AG08395 (cell line): ENCODE measurements at regions not wholly inside any gene's neighbourhood (a gene's known extent, or its start where the extent isn't known, plus 50 kb on each side); places are given as distances from the start of the nearest gene placed in this dataset.

Experiments
- DNase-seq: peaks from one replicate; pipeline ENCODE4 v3.0.0; 2012; ENCODE audit warnings: mixed read lengths, low spot score

DNA sequence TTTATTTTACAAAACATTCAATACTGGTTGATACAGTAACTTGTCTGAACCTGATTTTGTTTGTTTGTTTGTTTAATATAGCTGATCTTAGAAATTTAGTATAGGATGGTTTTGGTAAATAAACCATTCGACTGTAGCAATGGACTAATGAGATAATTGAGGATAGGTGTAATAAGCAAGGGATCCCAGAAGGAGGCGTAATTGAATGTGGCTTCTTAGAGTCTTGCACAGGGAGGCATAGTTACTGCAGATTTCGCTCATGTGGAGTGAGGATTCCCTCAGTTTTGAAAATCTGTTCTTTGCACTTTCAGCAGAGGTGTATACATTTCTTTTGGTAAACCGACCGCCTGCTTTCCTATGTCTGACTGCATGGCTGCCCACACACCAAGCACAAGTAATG, 709.6 kb downstream of the SOCS6 start:
- no peak for DNase-seq

DNA sequence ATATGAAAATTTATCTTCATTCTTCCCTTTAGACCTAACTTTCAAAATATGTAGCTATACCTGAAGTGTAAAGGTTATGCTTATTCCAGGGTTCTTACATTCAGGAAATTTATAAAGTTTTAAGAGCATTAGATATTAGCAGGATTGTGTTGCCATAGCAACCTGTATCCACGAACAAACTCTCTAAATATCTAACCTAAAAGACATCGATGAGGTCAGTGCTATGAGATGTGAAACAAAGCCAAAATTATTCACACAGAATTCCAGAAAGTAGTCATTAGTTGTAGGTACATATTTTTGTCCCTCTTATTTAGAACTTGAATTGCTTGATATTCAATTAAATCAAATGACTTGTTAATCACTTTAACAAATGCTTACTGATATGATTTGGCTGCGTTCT, 705.3 kb downstream of the SOCS6 start:
- DNase-seq, result no peak

DNA sequence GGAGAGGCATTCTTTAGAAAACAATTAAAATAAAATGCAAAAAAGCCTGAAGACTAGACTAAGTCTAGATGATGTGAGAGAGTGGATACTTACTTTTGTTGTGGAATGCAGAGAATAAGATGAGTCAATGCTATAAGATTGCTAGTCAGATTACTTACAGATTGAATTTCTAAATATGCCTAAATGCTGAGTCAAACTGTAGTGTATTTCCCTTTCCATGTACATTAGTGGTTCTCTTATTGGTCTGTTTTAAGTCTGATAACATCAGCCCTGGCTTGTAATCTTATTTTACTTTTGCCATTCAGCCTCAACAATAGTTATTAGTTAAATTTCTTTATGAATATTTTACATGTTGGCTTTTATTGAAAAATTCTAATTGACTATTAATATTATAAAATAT, 702.7 kb downstream of the SOCS6 start:
- no peak for DNase-seq

DNA sequence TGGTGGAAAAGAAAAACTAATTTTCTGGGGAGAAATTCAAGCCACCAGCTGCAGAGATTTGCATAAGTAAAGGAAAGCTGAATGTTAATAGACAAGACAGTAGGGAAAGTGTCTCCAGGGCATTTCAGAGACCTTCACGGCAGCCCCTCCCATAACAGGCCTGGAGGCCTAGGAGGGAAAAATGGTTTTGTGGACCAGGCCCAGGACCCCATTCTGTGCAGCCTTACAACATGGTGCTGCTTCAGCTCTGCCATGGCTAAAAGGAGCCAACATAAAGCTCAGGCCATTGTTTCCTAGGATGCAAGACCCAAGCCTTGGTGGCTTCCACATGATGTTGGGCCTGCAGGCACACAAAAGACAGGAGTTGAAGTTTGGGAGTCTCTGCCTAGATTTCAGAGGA, 697.1 kb downstream of the SOCS6 start:
- no peak for DNase-seq

DNA sequence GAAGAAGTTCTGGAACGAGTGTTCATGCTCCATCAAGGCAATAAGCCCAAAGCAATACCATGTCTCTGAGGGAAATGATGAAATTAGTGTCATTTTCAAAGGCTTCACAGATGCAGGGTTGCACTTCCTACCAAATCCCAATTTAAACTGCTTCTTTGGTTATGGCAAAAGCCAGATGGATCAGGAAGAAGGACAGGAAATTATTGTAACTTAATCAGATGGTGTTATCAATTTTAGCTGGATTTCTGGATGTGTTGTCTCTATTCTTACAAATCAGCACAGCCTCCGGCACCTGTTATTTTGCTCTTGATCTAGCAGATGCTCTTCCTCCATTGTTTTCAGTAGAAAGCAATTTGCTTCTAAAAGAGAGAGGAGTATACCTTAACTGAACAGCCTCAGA, 693.4 kb downstream of the SOCS6 start:
- no peak for DNase-seq

DNA sequence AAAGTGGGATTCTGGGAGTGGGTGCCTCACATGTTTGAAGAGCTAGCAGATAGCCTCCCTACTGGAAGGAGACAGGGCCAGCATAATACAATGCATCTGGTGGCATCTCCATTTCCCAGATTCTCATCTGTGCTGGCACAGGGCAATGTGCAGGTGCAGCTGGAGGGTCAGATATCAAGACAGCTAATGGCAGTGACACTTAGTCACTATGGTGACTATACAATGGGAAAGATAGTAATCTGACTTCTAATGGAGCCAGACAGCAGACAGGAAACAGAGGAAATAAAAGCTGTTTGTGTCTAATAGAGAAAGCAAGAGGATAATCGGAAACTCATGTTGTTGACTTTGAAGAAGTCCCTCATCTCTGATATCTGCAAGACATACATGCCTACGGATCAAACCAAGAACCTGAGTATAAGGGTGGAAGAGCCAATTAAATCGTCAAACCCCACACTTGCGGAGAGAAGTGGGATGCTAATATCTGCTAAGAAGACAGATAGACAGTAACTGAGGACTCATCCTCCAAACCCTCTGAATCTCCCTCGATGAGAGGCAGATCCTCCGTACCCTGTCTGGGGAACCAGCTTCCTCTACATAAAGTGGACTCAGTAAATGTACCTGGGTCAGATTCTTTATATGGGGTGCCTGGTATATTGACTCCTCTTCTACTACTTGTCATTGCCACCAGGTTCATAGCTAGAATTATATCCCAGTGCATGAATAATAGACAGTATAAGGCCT, 692.7 kb downstream of the SOCS6 start:
- no peak for DNase-seq

DNA sequence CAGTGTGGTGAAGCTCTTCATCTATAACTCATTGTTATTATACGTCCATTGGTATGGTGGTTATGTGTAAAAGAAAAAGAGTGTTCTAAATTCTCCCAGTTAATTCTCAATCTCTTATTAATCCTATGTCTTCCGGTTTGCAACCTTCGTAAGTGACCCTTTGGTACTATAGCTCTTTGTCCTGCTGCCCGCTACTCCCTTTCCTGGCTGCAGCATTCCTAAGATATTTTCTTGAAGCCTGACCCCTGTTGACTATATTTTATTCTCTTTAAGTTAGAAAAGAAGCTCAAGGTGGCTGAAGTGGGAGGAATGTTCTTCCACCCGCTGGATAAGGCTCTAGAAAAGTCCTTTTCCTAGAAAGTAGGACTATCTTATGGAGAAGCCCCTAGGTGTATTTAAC, 684.8 kb downstream of the SOCS6 start:
- DNase-seq, result no peak

DNA sequence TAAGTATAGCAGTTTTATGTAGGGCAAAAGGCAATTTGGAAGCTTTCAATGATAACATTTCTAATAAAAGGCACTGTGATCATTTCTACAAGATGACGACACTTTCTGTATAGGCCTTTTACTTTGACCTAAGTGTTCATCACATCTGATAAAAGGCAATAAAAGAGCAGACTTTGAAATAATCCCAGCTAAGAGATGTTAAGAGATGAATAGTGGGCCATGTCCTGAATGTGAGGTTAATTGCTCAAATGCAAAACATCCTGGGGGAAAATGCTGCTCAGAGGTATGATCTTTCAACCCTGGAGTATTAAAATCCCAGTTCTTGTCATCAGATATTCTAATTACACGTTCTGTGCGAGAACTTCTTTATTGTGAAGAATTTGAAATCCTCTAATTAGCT, 677.6 kb downstream of the SOCS6 start:
- DNase-seq, result no peak

DNA sequence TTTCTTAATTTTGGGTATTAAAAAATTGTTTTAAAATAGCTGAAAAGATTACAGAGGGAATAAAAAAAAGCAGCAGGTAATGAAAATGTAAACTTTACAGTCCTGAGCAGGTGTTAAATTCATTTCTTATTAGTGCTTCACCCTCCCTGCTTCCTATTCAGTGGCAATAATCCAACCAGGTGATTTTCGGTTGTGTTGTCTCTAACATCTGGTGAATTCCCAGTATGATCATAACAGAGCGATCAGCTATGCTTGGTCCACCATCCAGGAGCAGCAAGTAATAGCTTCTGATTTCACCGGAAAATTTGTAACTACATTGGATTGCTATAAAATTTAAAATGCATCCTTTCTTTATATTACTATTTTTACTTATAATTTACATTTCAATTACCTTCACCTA, 673.1 kb downstream of the SOCS6 start:
- DNase-seq, result no peak

DNA sequence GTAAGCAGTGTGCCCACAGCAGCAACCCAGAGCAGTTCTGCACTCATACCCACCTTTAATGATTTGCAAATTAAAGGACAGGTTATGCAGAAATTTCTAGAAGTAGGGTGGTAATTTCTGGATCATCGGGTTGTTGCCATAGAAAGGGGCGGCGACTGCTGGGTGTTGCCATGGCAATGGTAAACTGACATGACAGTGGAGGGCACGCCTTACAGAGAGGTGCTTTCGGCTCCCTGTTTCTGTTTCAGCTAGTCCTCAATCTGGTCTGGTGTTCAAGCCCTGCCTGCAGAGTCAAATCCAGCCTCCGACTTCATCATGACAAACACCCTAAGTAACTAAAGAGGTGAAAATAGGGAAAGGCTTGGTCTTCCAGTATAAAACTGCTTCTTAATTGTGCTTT, 667.7 kb downstream of the SOCS6 start:
- no peak for DNase-seq

DNA sequence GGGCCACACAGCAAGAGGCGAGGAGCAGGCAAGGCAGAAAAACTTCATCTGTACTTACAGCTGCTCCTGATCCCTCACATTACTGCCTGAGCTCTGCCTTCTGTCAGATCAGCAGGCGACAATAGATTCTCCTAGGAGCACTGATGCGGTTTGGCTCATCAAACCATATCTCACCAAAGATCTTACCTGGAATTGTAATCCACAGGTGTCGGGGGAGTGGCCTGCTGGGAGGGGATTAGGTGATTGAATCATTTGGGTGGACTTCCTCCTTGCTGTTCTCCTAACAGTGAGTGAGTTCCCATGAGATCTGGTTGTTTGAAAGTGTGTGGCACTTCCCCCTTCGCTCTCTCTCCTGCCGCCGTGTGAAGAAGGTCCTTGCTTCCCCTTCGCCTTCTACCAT, 647.3 kb downstream of the SOCS6 start:
- DNase-seq, result no peak

DNA sequence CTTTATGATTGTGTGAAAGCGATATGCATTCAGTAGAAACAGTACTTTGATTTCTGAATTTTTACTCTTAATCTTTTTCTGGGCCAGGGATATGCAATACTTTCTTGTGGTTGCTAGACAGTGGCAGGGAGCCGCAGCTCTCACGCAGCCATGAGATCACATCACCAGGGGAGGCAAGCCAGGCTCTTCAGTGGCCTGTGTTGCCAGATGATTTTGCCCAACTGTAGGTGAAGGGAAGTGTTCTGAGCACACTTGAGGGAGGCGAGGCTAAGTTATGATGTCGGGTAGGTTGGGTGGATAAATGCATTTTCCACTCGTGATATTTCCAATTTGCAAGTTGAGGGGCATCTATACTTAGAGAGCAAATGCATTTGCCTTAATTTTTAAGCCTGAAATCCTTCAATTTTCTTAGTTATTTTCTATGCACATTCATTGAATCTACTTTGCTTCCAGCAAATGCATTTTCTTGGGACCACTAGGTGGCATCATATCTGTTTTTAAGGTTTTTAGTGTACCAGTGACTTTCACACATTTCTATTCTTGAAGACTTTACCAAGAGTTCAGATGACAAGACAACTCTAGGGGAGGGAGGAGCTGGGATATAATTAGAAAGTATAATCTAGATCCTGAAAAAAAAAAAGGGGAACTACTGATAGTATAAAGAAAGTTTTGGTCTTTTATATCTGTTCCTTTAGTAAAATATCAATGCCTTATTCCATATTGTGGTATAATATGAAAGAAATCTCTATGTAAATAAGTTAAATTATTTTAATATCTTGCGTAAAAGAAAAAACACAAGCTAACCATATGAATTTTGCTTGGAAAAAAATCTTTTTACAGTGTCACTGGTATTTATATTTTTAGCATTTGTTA, 643.3 kb downstream of the SOCS6 start:
- DNase-seq, result no peak

DNA sequence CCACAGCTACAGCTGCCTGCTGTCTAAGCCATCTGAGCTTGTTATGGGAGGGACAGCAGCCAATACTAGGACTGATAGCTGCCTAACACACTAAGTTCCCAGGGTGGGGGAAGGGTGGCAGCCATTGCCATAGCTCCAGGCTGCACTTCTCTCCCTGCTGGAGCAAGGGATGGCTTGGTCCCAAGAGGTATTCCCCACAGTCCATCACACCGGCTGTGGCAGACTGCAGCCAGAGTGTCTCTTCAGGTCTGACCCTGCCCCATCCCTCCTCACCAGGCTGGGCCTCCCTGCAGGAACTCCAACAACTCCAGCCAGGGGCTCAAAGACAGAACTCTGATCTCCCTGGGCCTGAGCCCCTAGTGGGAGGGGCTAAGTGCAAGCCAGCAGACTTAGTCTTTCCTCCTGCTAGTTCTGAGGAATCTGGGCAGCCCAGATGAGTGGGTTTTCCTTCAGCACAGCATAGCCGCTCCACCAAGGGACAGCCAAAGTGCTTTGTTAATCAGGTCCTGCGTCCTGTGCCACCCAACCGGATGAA, 632.1 kb downstream of the SOCS6 start:
- DNase-seq, result no peak

DNA sequence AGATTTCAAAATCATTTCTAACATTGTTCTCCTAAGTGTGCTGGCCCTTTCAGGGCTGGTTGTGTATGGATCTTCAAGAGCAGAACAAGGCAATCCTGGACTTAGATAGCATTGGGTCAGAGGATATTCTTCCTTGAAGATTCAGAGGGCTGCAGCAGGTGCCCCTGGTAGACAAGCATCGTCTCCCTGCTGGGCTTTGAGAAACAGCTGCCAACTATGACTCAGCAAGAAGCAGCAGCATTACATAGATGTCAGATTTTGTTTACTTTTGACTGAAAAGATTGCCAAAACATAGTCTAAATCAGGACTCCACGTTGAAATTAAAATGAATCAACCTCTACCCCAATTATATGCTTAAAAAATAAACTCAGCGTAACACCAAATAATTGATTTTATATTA, 618.8 kb downstream of the SOCS6 start:
- DNase-seq, result no peak

DNA sequence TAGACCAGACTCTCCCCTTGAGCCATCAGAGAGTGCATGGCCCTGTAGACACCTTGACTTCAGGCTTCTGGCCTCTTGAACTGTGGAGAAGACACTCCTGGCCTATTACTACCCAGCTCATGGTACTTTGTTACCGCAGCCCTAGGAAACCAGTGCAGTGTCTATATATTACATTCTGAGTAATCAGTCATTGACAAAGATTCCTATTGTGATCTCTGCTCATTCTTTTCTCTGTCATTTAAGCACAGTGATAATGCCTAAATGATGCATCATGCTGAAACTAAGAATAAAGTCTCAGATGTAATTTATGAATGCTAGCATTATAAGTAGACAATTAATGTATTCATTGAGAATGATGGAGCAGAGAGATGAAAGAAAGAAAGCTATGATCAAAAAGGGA, 603.5 kb downstream of the SOCS6 start:
- no peak for DNase-seq

DNA sequence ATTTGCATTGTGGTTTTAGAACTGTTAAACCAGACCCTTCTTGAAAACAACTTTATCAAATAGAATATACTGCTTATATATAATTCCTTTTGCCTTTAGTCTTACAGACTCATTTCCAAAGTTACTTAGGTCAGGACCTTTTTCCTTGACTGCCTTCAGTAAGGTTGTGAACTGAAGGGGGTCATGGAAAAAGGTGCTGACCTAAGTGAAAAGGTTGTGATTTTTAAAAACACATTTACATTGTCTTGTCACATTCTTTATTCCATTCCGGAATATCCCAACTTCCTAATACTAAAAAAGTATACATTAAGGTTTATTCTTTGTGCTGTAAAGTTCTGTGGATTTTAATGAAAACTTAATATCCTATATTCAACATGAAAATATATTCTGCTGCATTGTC, 581.4 kb downstream of the SOCS6 start:
- DNase-seq, result no peak

DNA sequence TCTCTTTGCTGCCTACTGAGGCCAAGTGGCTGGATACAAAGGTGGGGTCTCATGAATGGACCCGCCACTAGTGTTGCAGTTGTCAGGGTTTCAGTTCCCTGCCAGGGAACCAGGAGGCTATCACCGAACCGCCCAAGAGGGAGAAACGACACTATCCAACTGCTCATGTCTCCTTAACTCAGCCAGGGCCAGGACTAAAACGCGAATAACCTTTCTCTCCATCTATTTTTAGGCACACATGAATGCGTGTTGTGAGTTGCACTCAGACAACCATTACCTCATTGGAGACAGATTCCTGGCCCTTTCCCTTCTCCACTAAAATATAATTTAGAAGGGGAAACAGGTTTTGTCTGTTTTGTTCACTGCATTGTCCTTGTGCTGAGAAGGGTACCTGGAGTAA, 559.5 kb downstream of the SOCS6 start:
- DNase-seq, result no peak

DNA sequence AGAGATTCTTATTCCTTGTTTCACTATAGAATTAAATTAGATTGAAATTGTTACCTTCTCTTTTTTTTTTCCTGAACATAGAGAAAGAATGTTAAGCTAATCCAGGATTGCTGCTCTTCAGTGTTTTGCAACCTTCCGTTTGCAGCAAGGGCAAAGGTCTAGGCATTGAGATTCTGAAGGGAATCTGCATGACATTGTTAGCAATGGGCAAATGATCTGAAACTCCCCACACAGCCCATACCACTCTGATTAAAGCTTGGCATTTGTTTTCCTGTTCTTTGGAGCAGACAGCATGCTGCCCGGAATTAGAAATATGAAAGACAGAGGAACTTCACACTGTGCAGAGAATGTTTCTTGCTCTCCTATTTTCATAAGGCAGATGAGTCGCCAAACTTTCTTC, 551.8 kb downstream of the SOCS6 start:
- DNase-seq, result no peak

DNA sequence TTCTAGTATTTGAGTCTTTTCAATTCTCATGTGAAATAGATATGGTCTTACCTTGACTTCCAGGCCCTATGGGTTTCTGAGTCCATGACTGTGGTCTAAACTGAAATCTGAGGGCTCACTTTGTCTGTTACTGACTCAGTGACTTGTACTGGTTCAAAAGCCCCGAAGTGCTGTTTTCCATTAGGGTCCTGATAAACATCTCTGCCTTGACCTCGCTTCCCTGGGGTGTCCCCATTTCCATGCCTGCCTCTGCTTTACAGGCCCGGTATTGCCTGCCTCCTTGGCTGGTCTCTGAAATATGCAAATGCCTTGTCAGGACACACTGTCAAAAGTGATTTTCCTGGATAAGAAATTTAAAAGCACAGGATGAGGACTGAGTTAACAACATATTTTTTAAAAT, 538.8 kb downstream of the SOCS6 start:
- no peak for DNase-seq

DNA sequence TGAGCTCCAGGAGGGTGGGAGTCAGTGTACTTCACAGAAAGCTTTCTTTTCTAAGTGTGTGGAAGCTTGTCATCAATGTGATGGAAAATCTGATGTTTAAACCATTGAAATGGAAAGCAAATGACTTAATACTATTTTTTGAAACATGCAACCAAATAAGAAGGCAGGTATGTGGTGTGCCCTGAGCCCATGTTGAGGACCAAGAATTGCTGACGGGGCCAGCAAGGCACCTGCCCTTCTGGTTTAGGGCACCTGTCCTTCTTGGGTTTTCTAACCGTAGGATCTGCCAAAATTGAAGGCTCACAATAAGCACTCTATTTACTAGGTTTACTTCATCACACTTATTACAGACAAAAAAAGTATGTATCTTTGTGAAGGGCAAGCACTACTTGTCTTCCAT, 537.7 kb downstream of the SOCS6 start:
- no peak for DNase-seq

DNA sequence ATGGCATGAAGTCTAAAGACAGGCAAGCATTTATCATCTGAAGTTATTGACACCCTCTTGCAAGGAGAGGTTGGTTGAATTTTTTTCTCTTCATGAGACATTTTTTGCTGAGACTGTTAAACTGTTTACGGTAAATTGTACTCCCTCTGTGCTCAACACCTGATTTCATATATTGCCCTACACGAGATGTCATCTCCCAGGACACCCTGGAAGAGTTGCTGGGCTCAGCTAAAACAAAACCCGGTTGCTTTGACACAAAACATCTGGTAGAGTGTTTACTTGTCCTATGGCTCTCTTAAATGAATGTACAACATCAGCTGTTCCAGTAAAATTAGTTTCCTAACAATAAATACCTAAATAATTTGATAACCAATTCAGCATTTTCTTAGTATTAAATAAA, 533.8 kb downstream of the SOCS6 start:
- no peak for DNase-seq

DNA sequence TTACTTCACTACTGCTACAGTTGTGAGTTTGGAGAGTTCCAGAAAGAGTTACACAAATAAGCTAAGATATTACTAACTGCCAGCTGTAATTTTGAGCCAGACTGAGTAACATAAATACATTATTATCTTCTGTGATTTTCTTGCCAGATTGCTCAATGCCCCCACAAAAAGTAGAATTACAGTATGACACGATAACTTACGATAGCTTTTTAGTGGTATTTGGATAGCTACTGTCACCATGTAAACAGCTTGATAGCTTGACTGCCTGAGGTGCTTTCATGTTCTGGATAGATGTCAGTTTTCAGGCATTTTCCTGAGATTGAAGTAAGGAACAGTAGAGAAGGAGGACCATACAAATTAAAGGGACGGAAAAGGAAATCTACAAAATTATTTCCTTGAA, 533.3 kb downstream of the SOCS6 start:
- DNase-seq, result no peak

DNA sequence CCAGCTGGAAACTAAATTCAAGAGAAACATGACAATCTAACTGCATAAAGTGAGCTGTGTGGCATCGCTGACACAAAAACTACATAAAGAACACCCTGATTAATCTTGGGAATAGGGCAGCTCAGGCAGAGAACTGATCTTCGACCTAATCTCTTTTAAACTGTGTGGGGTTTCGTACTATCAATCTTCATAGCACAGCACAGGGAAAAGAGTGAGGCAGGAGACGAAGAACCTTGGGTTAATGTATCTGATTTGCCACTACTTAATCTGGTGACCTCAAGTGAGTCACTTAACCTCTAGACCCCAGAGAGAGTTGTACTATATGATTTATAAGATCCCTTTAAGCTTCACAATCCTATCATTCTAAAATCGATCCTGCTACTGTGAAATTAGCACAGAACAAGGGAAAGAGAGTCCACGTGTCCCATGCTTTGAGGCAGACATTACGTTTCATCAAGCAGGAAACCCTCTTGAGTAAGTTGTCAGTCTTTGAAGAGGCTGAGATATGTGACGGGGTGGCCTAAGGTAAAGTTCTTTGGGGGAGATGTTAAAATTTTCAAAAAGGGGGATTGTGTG, 519.7 kb downstream of the SOCS6 start:
- no peak for DNase-seq
